ENCODE measurements at regions not wholly inside any gene's neighbourhood (a gene's known extent, or its start where the extent isn't known, plus 50 kb on each side); places are given as distances from the start of the nearest gene placed in this dataset.

DNA sequence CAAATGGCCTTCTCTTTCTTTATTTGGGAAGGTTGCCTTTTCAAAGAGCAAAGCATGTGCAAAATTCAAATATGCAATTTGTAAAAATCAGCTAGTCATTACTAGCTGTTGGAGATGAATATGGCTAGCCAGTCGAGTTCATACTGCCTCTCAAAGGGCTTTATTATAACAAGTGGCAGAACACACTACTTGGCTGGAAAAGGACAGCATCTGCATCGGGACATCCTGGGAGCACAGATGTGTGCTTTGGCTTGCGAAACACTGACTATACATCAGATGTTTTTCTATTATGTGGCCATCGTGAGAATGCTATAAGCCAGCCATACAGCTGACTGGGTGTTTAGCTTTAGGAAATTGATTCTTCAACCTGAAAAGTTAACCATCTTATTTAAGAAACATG lies 424.2 kb downstream of the KCTD12 start:
- no peak overlapping the region for H3K4me3 ChIP-seq
- H3K36me3 ChIP-seq = no peaks in the 10 kb centered on the region
- no peaks in the 10 kb centered on the region for H3K27me3 ChIP-seq
- no peak for ATAC-seq (ENCODE audit: low FRiP score in 2 of 2)
- 52 to 64% methylated on average over 4 of the region's 4 CpGs for WGBS, 2 donors
- H3K9me3 ChIP-seq = no peaks in the 10 kb centered on the region
- TF ChIP-seq, protein P1, sequence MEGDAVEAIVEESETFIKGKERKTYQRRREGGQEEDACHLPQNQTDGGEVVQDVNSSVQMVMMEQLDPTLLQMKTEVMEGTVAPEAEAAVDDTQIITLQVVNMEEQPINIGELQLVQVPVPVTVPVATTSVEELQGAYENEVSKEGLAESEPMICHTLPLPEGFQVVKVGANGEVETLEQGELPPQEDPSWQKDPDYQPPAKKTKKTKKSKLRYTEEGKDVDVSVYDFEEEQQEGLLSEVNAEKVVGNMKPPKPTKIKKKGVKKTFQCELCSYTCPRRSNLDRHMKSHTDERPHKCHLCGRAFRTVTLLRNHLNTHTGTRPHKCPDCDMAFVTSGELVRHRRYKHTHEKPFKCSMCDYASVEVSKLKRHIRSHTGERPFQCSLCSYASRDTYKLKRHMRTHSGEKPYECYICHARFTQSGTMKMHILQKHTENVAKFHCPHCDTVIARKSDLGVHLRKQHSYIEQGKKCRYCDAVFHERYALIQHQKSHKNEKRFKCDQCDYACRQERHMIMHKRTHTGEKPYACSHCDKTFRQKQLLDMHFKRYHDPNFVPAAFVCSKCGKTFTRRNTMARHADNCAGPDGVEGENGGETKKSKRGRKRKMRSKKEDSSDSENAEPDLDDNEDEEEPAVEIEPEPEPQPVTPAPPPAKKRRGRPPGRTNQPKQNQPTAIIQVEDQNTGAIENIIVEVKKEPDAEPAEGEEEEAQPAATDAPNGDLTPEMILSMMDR (IDR thresholded peaks at IDR 0.05) = no peak
- TF ChIP-seq EP300 (IDR thresholded peaks at IDR 0.05) = no peak
- no peak for TF ChIP-seq POLR2AphosphoS5 (IDR thresholded peaks at IDR 0.05)
- TF ChIP-seq POLR2A (IDR thresholded peaks at IDR 0.05) = no peak
- DNase-seq = no peak
- no peaks in the 10 kb centered on the region for H3K4me1 ChIP-seq
- no peak overlapping the region for H3K27ac ChIP-seq

DNA sequence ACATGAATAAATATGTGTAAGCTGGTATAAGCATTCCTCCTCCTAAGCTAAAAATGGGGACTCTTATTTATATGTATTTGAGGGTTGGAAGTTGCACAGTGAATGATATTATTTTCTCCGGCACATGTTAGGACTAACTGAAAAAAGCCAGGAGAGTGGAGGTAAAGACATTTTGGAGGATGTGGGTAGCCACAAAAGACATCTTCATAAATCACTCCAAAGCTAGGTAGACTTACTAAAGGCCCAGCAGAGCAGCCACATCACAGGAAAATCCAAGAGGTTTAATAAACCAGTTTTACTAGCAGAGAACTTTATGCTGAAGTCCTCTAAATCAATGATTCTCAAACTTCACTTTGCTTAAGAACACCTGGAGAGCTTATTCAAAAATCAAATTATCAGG lies 424.7 kb downstream of the KCTD12 start:
- H3K27ac ChIP-seq = no peak overlapping the region
- H3K9me3 ChIP-seq = no peaks in the 10 kb centered on the region
- TF ChIP-seq EP300 (IDR thresholded peaks at IDR 0.05) (no peak), POLR2AphosphoS5 (IDR thresholded peaks at IDR 0.05) (no peak), POLR2A (IDR thresholded peaks at IDR 0.05) (no peak)
- TF ChIP-seq, protein P1 (IDR thresholded peaks at IDR 0.05) = no peak
- H3K36me3 ChIP-seq = no peaks in the 10 kb centered on the region
- ATAC-seq (ENCODE audit: low FRiP score in 2 of 2) = no peak
- 83 to 97% methylated on average over 1 of the region's 1 CpG for WGBS, 2 donors
- no peak overlapping the region for H3K4me3 ChIP-seq
- H3K27me3 ChIP-seq = no peaks in the 10 kb centered on the region
- no peak for DNase-seq
- no peaks in the 10 kb centered on the region for H3K4me1 ChIP-seq

DNA sequence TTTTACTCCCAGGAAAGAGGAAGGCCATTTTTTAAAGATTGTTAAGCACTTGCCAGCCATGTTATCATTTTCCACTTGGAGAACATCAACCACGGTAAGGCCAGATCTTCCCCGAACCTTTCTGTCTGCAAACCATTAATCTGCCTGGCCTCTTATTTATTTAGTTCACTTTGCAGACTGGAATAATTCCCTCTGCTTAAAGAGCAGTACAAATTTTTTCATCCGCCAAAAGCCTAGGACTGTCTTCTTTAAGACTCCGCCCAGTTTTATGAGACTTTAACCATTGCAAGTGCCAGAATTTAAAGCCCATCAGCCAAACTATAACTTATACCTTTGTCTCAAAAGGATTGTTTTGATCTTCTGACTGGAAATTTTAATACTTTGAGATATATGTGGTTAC lies 426.3 kb downstream of the KCTD12 start:
- 85 to 91% methylated on average over 4 of the region's 4 CpGs for WGBS, 2 donors
- H3K27me3 ChIP-seq = no peaks in the 10 kb centered on the region
- no peak for TF ChIP-seq EP300 (IDR thresholded peaks at IDR 0.05)
- TF ChIP-seq, protein P1 (IDR thresholded peaks at IDR 0.05) = no peak
- no peak for ATAC-seq (ENCODE audit: low FRiP score in 2 of 2)
- no peaks in the 10 kb centered on the region for H3K9me3 ChIP-seq
- H3K27ac ChIP-seq = no peak overlapping the region
- no peak overlapping the region for H3K4me3 ChIP-seq
- H3K4me1 ChIP-seq = no peaks in the 10 kb centered on the region
- DNase-seq = no peak
- no peaks in the 10 kb centered on the region for H3K36me3 ChIP-seq

DNA sequence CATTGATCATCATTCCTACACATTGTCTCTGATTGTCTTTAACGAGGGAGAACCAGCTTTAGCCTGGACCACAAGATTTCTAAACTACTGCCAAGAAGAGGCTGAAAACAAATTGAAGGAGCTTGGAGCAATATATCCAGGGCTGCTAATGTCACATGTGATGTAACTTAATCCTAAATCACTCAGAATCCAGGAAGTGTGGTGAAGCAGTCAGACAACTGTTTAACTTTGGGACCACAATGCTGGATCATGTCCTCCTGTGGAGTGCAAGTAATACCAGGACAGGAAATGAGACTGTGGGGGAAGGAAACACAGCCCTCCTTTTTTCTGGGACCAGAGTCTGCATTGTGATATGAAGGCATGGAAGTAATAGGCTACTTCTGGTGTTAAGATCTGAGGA lies 430.2 kb downstream of the KCTD12 start:
- Histone ChIP-seq H3K4me3 (no peak overlapping the region), H3K9me3 (peaks cover 0 to 18% (median 13%) of the 10 kb centered on the region in 4 donors), H3K27ac (no peak overlapping the region), H3K4me1 (no peaks in the 10 kb centered on the region), H3K27me3 (no peaks in the 10 kb centered on the region), H3K36me3 (no peaks in the 10 kb centered on the region)
- TF ChIP-seq POLR2A (IDR thresholded peaks at IDR 0.05) = no peak
- no peak for TF ChIP-seq POLR2AphosphoS5 (IDR thresholded peaks at IDR 0.05)
- TF ChIP-seq, protein P1 (IDR thresholded peaks at IDR 0.05) = no peak
- no peak for TF ChIP-seq EP300 (IDR thresholded peaks at IDR 0.05)
- ATAC-seq (ENCODE audit: low FRiP score in 2 of 2) (no peak), DNase-seq (no peak)
- WGBS, 2 donors = 20 to 50% methylated on average over 1 of the region's 1 CpG

DNA sequence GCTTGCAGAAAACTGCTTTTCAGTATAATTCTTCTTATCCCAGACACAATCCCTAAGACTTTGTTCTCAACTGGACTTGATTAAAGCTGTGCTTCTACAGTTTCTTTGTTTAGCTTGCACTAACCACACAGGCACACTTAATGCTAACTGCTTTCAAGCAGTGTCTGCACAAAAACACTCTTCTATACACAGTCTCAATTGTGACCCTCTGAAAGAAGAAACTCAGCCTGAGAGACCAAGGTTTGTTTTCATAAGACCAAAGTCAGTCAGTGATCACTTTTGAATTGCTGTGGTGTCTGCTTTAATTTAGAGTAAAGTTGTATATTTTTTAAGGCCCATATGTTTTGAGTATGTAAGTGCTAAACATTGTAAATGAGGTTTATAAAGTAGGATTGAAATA lies 431.2 kb downstream of the KCTD12 start:
- no peak for ATAC-seq (ENCODE audit: low FRiP score in 2 of 2)

More for the DNA sequence above, 431.2 kb downstream of the KCTD12 start:
- Histone ChIP-seq H3K4me3 (no peak overlapping the region), H3K9me3 (peaks cover 0 to 18% (median 13%) of the 10 kb centered on the region in 4 donors), H3K4me1 (no peaks in the 10 kb centered on the region), H3K36me3 (no peaks in the 10 kb centered on the region), H3K27ac (no peak overlapping the region), H3K27me3 (no peaks in the 10 kb centered on the region)
- TF ChIP-seq POLR2AphosphoS5 (IDR thresholded peaks at IDR 0.05) = no peak
- TF ChIP-seq POLR2A (IDR thresholded peaks at IDR 0.05) = no peak
- DNase-seq = no peak

Data from upper lobe of left lung (tissue), 6 donors.